Breast epithelium (tissue), 3 donors: ENCODE measurements at regions not wholly inside any gene's neighbourhood (a gene's known extent, or its start where the extent isn't known, plus 50 kb on each side); places are given as distances from the start of the nearest gene placed in this dataset.

Source experiments
- POLR2AphosphoS5 ChIP-seq, 3 donors: sonication (generic); formaldehyde crosslinking; IDR thresholded peaks; one replicate each; pipeline ENCODE4 v1.6.1; 2017; ENCODE audit warnings: antibody characterized with exemption in 3 of 3
- TF ChIP-seq, protein P1 (sequence below), 3 donors: fragments of 450-650 bp; IDR thresholded peaks; one replicate each; pipeline ENCODE4 v1.5.1; 2016 to 2017; ENCODE audit warnings: antibody characterized with exemption in 3 of 3, mild to moderate bottlenecking in 3 of 3, moderate library complexity in 3 of 3

DNA sequence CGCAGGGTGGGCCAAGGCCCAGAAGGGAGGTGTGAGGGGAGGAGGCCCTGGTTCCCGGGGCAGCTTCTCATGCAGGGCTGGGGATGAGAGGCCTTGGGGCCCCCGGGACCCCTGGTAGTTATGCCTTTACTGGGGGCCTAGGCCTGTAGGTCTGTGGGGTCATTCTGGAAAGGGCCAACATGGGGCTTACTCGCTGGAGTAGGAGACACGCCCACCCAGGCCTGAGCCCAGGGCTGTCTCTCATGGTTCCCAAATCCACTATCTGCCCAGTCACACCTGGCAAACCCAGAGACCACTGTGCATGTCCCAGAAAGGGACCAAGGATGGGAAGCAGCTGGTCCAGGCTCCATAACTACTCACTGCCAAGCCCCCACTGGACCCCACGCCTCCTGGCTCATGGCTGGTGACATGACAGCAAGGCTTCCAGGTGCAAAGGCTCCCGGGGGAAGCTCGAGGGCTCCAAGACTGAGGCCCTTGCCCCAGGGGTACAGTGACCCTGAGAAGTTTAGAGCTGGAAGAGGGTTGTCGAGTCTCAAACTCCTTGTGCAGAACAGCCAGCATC, 64.2 kb upstream of the ATP12A start:
- TF ChIP-seq, protein P1, sequence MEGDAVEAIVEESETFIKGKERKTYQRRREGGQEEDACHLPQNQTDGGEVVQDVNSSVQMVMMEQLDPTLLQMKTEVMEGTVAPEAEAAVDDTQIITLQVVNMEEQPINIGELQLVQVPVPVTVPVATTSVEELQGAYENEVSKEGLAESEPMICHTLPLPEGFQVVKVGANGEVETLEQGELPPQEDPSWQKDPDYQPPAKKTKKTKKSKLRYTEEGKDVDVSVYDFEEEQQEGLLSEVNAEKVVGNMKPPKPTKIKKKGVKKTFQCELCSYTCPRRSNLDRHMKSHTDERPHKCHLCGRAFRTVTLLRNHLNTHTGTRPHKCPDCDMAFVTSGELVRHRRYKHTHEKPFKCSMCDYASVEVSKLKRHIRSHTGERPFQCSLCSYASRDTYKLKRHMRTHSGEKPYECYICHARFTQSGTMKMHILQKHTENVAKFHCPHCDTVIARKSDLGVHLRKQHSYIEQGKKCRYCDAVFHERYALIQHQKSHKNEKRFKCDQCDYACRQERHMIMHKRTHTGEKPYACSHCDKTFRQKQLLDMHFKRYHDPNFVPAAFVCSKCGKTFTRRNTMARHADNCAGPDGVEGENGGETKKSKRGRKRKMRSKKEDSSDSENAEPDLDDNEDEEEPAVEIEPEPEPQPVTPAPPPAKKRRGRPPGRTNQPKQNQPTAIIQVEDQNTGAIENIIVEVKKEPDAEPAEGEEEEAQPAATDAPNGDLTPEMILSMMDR (IDR thresholded peaks at IDR 0.05): no peak
- no peak for TF ChIP-seq POLR2AphosphoS5 (IDR thresholded peaks at IDR 0.05)
